ENCODE measurements at regions not wholly inside any gene's neighbourhood (a gene's known extent, or its start where the extent isn't known, plus 50 kb on each side); places are given as distances from the start of the nearest gene placed in this dataset.

DNA sequence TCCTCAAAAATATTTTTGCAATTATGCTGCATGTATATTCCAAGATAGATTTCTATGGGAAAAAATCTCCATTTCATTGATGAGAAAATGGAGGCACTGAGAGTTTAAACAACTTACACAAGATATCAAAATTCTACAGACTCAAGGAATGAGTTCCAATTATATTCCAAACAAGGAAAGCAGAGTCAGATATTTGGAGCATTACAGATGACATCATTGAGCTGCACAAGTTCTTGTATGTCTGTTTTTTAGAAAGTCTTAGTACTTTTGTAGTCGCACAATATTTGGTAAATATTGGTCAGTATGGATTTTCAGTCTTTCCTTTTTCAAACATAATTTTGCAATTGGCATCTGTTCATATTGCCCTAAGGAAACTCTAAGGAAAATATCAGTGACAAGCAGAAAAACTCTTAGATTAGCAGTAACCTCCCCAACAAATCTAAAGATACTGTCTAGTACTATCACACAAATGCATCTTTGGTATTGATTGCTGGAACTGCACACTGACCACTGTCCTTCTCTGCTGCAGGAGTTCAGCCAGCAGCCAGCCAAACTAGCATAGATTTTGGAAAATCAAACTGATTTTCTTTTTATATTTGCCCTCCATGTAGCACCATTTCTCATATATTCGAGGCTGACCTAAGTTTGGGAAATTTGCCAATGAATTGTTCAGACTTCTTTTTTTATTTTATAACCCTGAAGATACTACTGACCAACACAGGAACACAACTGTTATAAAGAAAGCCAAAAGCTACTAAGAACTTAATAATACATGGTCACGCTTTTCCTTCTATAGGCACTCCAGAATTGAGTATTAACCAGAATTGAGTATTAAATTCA is 51.7 kb upstream of the TBX18 start:
- no peak for DNase-seq (ENCODE audit: low spot score)

Data from kidney tubule cell (primary cell).